ENCODE measurements at regions not wholly inside any gene's neighbourhood (a gene's known extent, or its start where the extent isn't known, plus 50 kb on each side); places are given as distances from the start of the nearest gene placed in this dataset.

DNA sequence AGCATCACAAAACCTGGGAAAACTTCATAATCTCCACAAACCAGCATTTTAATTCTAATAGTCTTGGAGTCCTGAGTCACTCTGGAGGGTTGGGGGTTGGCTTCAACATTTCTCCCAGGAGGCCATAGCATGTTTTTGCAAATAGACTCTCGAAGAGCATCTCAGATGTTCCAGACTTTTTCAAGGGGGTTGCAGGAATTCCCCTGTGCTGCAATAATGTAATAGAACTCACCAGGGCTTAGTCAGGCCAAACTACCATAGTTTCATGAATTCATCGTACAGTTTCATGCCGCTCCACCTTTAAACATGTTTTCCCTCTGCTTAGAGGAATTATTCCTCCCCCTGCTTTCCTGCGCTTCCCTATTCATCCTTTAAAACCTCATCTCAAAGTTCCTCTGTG lies 499.5 kb upstream of the KLF4 start:
- no peak for DNase-seq (ENCODE audit: low spot score)
- in situ Hi-C loops (cut with MboI; ENCODE audit: low pct_unique_long_range_greater_than_20kb, low sequenced_read_pairs, unreplicated experiment), result no loop called here

DNA sequence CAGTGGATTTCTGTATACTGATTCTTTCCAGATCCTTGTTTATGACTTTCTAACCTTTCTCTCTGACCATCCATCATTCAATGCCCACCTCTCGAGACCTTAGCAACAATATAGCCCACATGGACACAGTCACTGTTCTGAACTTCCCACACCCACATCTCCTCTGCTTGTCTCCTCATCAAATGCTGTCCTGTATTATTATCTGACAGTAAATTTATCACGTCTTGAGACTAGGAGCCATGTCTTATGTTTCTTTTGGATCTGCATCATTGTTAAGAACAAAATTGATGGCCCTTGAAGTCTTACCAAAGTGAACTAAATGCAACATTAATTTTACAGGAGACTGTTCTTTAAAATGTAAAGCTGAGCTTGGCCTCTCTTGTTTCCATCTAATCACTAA lies 495.4 kb upstream of the KLF4 start:
- in situ Hi-C loops (cut with MboI; ENCODE audit: low pct_unique_long_range_greater_than_20kb, low sequenced_read_pairs, unreplicated experiment), result no loop called here
- TF ChIP-seq, protein P1, sequence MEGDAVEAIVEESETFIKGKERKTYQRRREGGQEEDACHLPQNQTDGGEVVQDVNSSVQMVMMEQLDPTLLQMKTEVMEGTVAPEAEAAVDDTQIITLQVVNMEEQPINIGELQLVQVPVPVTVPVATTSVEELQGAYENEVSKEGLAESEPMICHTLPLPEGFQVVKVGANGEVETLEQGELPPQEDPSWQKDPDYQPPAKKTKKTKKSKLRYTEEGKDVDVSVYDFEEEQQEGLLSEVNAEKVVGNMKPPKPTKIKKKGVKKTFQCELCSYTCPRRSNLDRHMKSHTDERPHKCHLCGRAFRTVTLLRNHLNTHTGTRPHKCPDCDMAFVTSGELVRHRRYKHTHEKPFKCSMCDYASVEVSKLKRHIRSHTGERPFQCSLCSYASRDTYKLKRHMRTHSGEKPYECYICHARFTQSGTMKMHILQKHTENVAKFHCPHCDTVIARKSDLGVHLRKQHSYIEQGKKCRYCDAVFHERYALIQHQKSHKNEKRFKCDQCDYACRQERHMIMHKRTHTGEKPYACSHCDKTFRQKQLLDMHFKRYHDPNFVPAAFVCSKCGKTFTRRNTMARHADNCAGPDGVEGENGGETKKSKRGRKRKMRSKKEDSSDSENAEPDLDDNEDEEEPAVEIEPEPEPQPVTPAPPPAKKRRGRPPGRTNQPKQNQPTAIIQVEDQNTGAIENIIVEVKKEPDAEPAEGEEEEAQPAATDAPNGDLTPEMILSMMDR (IDR thresholded peaks at IDR 0.05; ENCODE audit: extremely low read depth, insufficient read depth, missing control alignments), result no peak
- no peak for DNase-seq (ENCODE audit: low spot score)

More for the DNA sequence above, 499.5 kb upstream of the KLF4 start:
- TF ChIP-seq, protein P1 (IDR thresholded peaks at IDR 0.05; ENCODE audit: extremely low read depth, insufficient read depth, missing control alignments), result no peak

- no peak for DNase-seq (ENCODE audit: low spot score)
- in situ Hi-C loops (cut with MboI; ENCODE audit: low pct_unique_long_range_greater_than_20kb, low sequenced_read_pairs, unreplicated experiment), result no loop called here
- TF ChIP-seq, protein P1 (IDR thresholded peaks at IDR 0.05; ENCODE audit: extremely low read depth, insufficient read depth, missing control alignments), result no peak
Measured at GRCh38 chr9:107983762-107984161, 494.2 kb upstream of the KLF4 start.

- in situ Hi-C loops (cut with MboI; ENCODE audit: low pct_unique_long_range_greater_than_20kb, low sequenced_read_pairs, unreplicated experiment), result no loop called here
- TF ChIP-seq, protein P1 (IDR thresholded peaks at IDR 0.05; ENCODE audit: extremely low read depth, insufficient read depth, missing control alignments), result no peak
- DNase-seq (ENCODE audit: low spot score), result no peak
Measured at GRCh38 chr9:107983181-107983603, 493.6 kb upstream of the KLF4 start.

DNA sequence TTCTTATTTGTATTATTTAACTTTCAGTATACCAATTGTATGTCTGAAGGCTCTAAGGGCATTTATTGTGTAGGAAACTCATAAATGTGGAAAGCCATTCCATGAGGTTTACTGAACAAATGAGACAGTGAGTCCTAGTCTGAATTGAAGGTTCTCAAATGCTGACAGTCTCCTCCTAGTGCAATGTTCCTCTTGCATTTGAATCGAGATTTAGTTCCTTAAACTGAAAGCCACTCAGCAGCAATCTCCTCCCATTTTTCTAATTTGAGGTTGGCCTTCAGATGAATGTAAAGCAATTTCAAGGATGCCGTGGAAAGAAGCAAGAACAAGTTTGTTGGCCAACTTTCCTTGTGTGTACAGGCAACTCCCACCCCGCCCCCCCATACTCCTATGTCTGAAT lies 493.2 kb upstream of the KLF4 start:
- TF ChIP-seq, protein P1 (IDR thresholded peaks at IDR 0.05; ENCODE audit: extremely low read depth, insufficient read depth, missing control alignments), result no peak
- DNase-seq (ENCODE audit: low spot score), result no peak
- in situ Hi-C loops (cut with MboI; ENCODE audit: low pct_unique_long_range_greater_than_20kb, low sequenced_read_pairs, unreplicated experiment), result no loop called here

DNA sequence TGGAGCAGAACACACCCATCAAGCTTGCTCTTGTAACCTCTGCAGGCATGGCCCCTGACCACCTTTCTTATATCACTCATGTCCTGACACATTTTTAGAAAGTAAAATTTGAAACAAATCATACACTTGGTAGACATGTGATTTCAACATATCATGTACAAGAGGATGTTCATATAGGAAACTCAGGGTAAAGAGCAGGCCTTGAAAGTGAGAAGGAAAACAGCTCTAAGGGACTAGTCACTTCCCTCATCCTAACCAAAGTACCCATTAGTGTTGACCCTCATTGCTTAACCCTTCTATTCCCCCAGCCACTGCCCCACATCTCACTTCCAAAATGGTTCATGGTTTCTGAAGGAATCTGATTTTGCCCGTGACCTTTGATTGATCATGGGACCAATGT lies 492.4 kb upstream of the KLF4 start:
- no peak for DNase-seq (ENCODE audit: low spot score)
- in situ Hi-C loops (cut with MboI; ENCODE audit: low pct_unique_long_range_greater_than_20kb, low sequenced_read_pairs, unreplicated experiment), result no loop called here
- TF ChIP-seq, protein P1 (IDR thresholded peaks at IDR 0.05; ENCODE audit: extremely low read depth, insufficient read depth, missing control alignments), result no peak

- in situ Hi-C loops (cut with MboI; ENCODE audit: low pct_unique_long_range_greater_than_20kb, low sequenced_read_pairs, unreplicated experiment), result no loop called here
Measured at GRCh38 chr9:107980984-107981383, 491.4 kb upstream of the KLF4 start.

More at GRCh38 chr9:107980984-107981383, 491.4 kb upstream of the KLF4 start:
- no peak for DNase-seq (ENCODE audit: low spot score)
- TF ChIP-seq, protein P1 (IDR thresholded peaks at IDR 0.05; ENCODE audit: extremely low read depth, insufficient read depth, missing control alignments), result no peak
